Cardiac muscle cell (in vitro differentiated cells and primary cell): ENCODE measurements at regions not wholly inside any gene's neighbourhood (a gene's known extent, or its start where the extent isn't known, plus 50 kb on each side); places are given as distances from the start of the nearest gene placed in this dataset.

ENCODE experiments used
- DNase-seq, 2 donors: peaks; one replicate each; pipeline versions ENCODE4 v3.0.0 to v3.0.0-alpha.2; 2010 to 2017; ENCODE audit warnings: low read depth in 1 of 2, low spot score in 1 of 2
- H3K27ac ChIP-seq: fragments of 200-600 bp; sonication (generic); 2 replicates; pipeline ENCODE4 v1.5.1; 2016
- H3K27me3 ChIP-seq: fragments of 200-600 bp; sonication (generic); 2 replicates; pipeline ENCODE4 v1.6.0; 2016; ENCODE audit warnings: control low read depth
- H3K36me3 ChIP-seq: fragments of 200-600 bp; sonication (generic); 2 replicates; pipeline ENCODE4 v1.5.1; 2016; ENCODE audit warnings: control low read depth
- H3K4me1 ChIP-seq: fragments of 200-600 bp; sonication (generic); 2 replicates; pipeline ENCODE4 v1.8.1; 2017; ENCODE audit warnings: low read depth, mild to moderate bottlenecking, mixed run types
- H3K4me3 ChIP-seq: fragments of 200-600 bp; sonication (generic); 2 replicates; pipeline ENCODE4 v1.5.1; 2016; ENCODE audit warnings: mild to moderate bottlenecking
- H3K9me3 ChIP-seq: fragments of 200-600 bp; sonication (generic); 2 replicates; pipeline ENCODE4 v1.5.1; 2017; ENCODE audit warnings: low read depth, mild to moderate bottlenecking, control low read depth
- CTCF ChIP-seq: IDR thresholded peaks from 2 replicates; pipeline ENCODE4 v1.5.1; 2012; ENCODE audit warnings: low read depth, mild to moderate bottlenecking, low read length

GRCh38 chr5:89377767-89378455 lies 494.9 kb upstream of the MEF2C start:
- peaks cover 3% of the 10 kb centered on the region for H3K4me1 ChIP-seq
- no peak overlapping the region for H3K4me3 ChIP-seq
- DNase-seq = peak; percentile 9 to 15

DNA sequence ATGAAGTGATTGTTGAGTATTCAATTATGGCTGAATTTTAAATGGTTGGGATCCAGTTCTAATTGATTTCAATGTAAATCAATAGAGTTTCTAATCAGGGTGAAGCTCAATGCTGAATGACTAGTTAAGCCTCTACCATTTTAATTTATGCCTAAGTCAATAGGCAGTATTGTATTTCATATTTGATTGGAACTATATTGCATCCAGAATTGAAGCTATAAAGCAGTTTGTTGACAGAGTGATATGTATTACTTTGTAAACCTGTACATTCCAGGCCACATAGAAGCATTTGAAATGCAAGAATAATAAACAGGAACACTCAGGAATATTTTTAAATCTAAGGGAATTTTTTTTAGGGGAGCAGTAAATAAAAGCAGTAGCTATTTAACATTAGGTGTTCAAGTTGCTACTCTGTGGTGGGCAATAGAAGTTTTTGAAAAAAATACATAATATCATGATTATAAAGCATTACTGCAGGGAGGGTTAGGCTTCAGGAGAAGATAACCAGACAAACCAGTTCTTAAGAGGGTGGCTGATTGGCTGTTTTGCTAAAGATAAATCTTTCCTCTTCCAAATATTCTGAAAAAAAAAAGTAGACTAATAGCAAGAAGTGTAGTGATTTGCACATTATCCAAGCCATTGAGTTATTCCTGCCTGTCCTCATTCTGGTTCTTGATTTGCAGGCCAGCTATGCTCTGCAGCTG lies 492.0 kb upstream of the MEF2C start:
- no peak for TF ChIP-seq CTCF
- no peak for DNase-seq
- no peaks in the 10 kb centered on the region for H3K9me3 ChIP-seq
- H3K27ac ChIP-seq = no peak overlapping the region
- H3K27me3 ChIP-seq = no peaks in the 10 kb centered on the region
- peaks cover 3% of the 10 kb centered on the region for H3K4me1 ChIP-seq
- H3K36me3 ChIP-seq = no peaks in the 10 kb centered on the region
- no peak overlapping the region for H3K4me3 ChIP-seq

More at GRCh38 chr5:89377767-89378455, 494.9 kb upstream of the MEF2C start:
- Histone ChIP-seq H3K36me3 (no peaks in the 10 kb centered on the region), H3K27me3 (no peaks in the 10 kb centered on the region), H3K9me3 (no peaks in the 10 kb centered on the region), H3K27ac (no peak overlapping the region)
- TF ChIP-seq CTCF = no peak

DNA sequence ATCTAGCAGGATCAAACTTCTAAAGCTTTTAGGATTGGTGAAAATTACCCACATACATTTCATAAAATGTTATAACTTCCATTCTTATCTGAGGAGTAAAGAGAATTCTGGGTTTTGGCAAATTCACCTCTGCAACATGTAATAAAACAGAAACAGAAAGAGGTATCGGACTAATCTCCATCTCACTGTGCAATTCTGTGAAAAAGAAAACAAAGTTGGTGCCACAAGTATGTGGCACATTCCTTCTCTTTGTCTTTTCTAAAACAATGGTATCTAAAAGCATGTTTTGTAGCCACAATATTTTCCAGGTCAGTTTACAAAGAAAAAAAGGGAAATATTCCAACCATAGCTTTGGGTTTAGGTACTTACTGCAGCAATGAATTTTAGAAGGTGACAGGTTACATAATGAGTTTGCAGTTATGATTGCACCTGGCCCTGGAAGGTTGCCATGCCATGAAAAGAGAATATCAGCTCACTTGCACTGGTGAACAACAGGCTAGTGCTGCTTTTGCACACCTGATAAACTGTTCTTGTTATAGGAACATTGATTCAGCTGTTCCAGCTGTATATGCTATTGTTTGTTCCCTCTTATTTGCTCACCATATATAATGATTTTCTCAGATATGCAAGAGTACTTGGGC lies 491.3 kb upstream of the MEF2C start:
- Histone ChIP-seq H3K27ac (no peak overlapping the region), H3K4me3 (no peak overlapping the region), H3K27me3 (no peaks in the 10 kb centered on the region), H3K4me1 (peaks cover 3% of the 10 kb centered on the region), H3K9me3 (no peaks in the 10 kb centered on the region), H3K36me3 (no peaks in the 10 kb centered on the region)
- no peak for TF ChIP-seq CTCF
- no peak for DNase-seq

DNA sequence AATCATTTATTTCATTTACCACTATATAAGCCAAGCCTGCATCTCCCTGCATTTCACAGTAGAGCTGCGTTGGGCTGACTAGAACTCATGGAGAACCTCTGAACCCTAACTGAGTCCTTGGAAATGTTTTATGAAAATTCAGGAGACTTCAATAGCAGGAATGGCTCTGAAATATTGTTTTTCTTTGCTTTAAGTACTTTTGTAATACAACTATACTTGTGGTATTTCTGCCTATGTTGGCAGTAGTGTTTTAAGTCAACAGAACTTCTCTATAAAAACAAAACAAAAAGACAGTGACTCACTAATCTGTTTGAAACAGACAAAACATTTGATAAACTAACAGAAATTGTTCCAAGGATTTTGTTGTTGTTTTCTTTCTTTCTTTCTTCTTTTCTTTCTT lies 489.2 kb upstream of the MEF2C start:
- TF ChIP-seq CTCF = no peak
- H3K4me3 ChIP-seq = no peak overlapping the region
- no peak overlapping the region for H3K27ac ChIP-seq
- no peak for DNase-seq
- no peaks in the 10 kb centered on the region for H3K4me1 ChIP-seq
- no peaks in the 10 kb centered on the region for H3K27me3 ChIP-seq
- H3K36me3 ChIP-seq = no peaks in the 10 kb centered on the region
- no peaks in the 10 kb centered on the region for H3K9me3 ChIP-seq

DNA sequence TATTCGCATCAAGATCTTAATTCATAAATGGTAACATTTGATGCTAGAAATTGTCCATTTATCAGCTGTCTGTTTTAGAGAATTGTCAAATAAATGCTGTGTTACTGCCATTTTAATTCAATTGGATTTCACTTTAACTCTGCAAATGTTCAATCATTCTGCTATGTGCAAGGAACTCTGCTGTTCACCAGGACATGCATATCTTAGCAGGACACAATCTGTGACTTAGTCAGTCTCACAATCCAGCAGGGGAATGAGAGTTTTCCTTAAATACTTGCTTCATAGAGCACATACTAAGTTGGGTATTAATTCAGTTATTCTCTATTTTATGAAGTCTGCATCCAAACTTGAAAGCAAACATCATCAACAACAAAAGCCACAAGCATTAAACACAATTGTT lies 488.7 kb upstream of the MEF2C start:
- no peak for DNase-seq
- no peak overlapping the region for H3K27ac ChIP-seq
- H3K4me1 ChIP-seq = no peaks in the 10 kb centered on the region
- H3K9me3 ChIP-seq = no peaks in the 10 kb centered on the region
- no peaks in the 10 kb centered on the region for H3K27me3 ChIP-seq
- TF ChIP-seq CTCF = no peak
- H3K36me3 ChIP-seq = no peaks in the 10 kb centered on the region
- no peak overlapping the region for H3K4me3 ChIP-seq
